Liver (tissue), 7 donors: ENCODE measurements at regions not wholly inside any gene's neighbourhood (a gene's known extent, or its start where the extent isn't known, plus 50 kb on each side); places are given as distances from the start of the nearest gene placed in this dataset.

Experiments used
- DNase-seq: peaks from one replicate; pipeline ENCODE4 v3.0.0-alpha.2; 2017; ENCODE audit warnings: low spot score
- H3K27ac ChIP-seq, 2 donors: one replicate each; pipeline ENCODE4 v1.7.0; 2013; ENCODE audit warnings: inconsistent platforms in 2 of 2, low read length in 2 of 2, control low read depth in 1 of 2, low read depth in 1 of 2, mild to moderate bottlenecking in 1 of 2
- H3K27me3 ChIP-seq, 4 donors: one replicate each; pipeline versions ENCODE4 v1.6.1 to v1.7.0; 2013; ENCODE audit warnings: low read length in 3 of 4, inconsistent platforms in 1 of 4, mild to moderate bottlenecking in 1 of 4, moderate library complexity in 1 of 4; ENCODE audit not compliant: control insufficient read depth in 4 of 4, insufficient read depth in 4 of 4
- H3K36me3 ChIP-seq, 4 donors: one replicate each; pipeline versions ENCODE4 v1.6.1 to v1.7.0; 2013; ENCODE audit warnings: low read length in 3 of 4, mild to moderate bottlenecking in 3 of 4, low read depth in 1 of 4, moderate library complexity in 1 of 4; ENCODE audit not compliant: control insufficient read depth in 4 of 4, insufficient read depth in 3 of 4
- H3K4me1 ChIP-seq, 4 donors: one replicate each; pipeline versions ENCODE4 v1.6.1 to v1.7.0; 2013; ENCODE audit warnings: low read length in 3 of 4, mild to moderate bottlenecking in 3 of 4, moderate library complexity in 1 of 4; ENCODE audit not compliant: control insufficient read depth in 4 of 4, insufficient read depth in 4 of 4
- H3K4me3 ChIP-seq, 3 donors: one replicate each; pipeline versions ENCODE4 v1.6.1 to v1.7.0; 2013; ENCODE audit warnings: low read length in 3 of 3, control low read depth in 1 of 3, low read depth in 1 of 3, mild to moderate bottlenecking in 1 of 3
- H3K9ac ChIP-seq, 2 donors: one replicate each; pipeline ENCODE4 v1.7.0; 2013; ENCODE audit warnings: low read length in 2 of 2, mild to moderate bottlenecking in 2 of 2, moderate library complexity in 2 of 2, control low read depth in 1 of 2, low read depth in 1 of 2
- H3K9me3 ChIP-seq, 4 donors: one replicate each; pipeline versions ENCODE4 v1.6.1 to v1.7.0; 2013; ENCODE audit warnings: low read length in 3 of 4; ENCODE audit not compliant: control insufficient read depth in 4 of 4
- FOXA1 ChIP-seq: IDR thresholded peaks from 2 replicates; pipeline ENCODE4 v1.6.1; 2016; ENCODE audit warnings: antibody characterized with exemption
- FOXA2 ChIP-seq: IDR thresholded peaks from 2 replicates; pipeline ENCODE4 v1.6.1; 2016; ENCODE audit warnings: antibody characterized with exemption
- GABPA ChIP-seq, 2 donors: IDR thresholded peaks in 1 of 2; conservative IDR thresholded peaks in 1 of 2; 2 replicates each; pipeline ENCODE4 v1.6.1; 2016; ENCODE audit warnings: antibody characterized with exemption in 2 of 2, mild to moderate bottlenecking in 1 of 2, moderate library complexity in 1 of 2
- HNF4A ChIP-seq, 2 donors: conservative IDR thresholded peaks; 2 replicates each; pipeline ENCODE4 v1.6.1; 2016; ENCODE audit warnings: antibody characterized with exemption in 2 of 2, mild to moderate bottlenecking in 2 of 2
- HNF4G ChIP-seq: IDR thresholded peaks from 2 replicates; pipeline ENCODE4 v1.6.1; 2016; ENCODE audit warnings: antibody characterized with exemption
- JUND ChIP-seq, 2 donors: IDR thresholded peaks; 2 replicates each; pipeline ENCODE4 v1.6.1; 2016; ENCODE audit warnings: antibody characterized with exemption in 2 of 2
- NR2F2 ChIP-seq: IDR thresholded peaks from 2 replicates; pipeline ENCODE4 v1.6.1; 2016; ENCODE audit warnings: antibody characterized with exemption
- RAD21 ChIP-seq, 2 donors: IDR thresholded peaks; 2 replicates each; pipeline ENCODE4 v1.6.1; 2016; ENCODE audit warnings: antibody characterized with exemption in 2 of 2, mild to moderate bottlenecking in 2 of 2
- RXRA ChIP-seq, 2 donors: IDR thresholded peaks; 2 replicates each; pipeline ENCODE4 v1.6.1; 2017 to 2018; ENCODE audit warnings: antibody characterized with exemption in 2 of 2, mild to moderate bottlenecking in 1 of 2
- SP1 ChIP-seq: IDR thresholded peaks from 2 replicates; pipeline ENCODE4 v1.6.1; 2018; ENCODE audit warnings: antibody characterized with exemption, mild to moderate bottlenecking
- TAF1 ChIP-seq: conservative IDR thresholded peaks from 2 replicates; pipeline ENCODE4 v1.6.1; 2016; ENCODE audit warnings: antibody characterized with exemption, mild to moderate bottlenecking
- YY1 ChIP-seq: IDR thresholded peaks from 2 replicates; pipeline ENCODE4 v1.6.1; 2016; ENCODE audit warnings: antibody characterized with exemption, mild to moderate bottlenecking
- WGBS: extraction: QIAGEN DNeasy Blood & Tissue Kit; methylation state at CpG from one replicate; pipeline ENCODE4 v1.1.7; 2013; 5-methylcytosine and 5-hydroxymethylcytosine counted together
- TF ChIP-seq, protein P1 (sequence below): IDR thresholded peaks from 2 replicates; pipeline ENCODE4 v1.6.1; 2016; ENCODE audit warnings: antibody characterized with exemption, mild to moderate bottlenecking
- TF ChIP-seq, protein P2 (sequence below): IDR thresholded peaks from 2 replicates; pipeline ENCODE4 v1.6.1; 2016; ENCODE audit warnings: antibody characterized with exemption
- TF ChIP-seq, protein P3 (sequence below): IDR thresholded peaks from 2 replicates; pipeline ENCODE4 v1.6.1; 2016; ENCODE audit warnings: antibody characterized with exemption
- TF ChIP-seq, protein P4 (sequence below): IDR thresholded peaks from 2 replicates; pipeline ENCODE4 v1.6.1; 2016; ENCODE audit warnings: antibody characterized with exemption
- donor health status: healthy.
- donor health status: healthy.
- donor health status: healthy.
- donor health status: healthy.

GRCh38 chr10:131656009-131656408, 244.8 kb upstream of the PPP2R2D start:
- H3K4me1 ChIP-seq: peaks cover 0 to 11% (median 0%) of the 10 kb centered on the region in 4 donors
- 89% methylated on average over 7 of the region's 7 CpGs for WGBS
- H3K36me3 ChIP-seq: no peaks in the 10 kb centered on the region
- TF ChIP-seq, protein P1, sequence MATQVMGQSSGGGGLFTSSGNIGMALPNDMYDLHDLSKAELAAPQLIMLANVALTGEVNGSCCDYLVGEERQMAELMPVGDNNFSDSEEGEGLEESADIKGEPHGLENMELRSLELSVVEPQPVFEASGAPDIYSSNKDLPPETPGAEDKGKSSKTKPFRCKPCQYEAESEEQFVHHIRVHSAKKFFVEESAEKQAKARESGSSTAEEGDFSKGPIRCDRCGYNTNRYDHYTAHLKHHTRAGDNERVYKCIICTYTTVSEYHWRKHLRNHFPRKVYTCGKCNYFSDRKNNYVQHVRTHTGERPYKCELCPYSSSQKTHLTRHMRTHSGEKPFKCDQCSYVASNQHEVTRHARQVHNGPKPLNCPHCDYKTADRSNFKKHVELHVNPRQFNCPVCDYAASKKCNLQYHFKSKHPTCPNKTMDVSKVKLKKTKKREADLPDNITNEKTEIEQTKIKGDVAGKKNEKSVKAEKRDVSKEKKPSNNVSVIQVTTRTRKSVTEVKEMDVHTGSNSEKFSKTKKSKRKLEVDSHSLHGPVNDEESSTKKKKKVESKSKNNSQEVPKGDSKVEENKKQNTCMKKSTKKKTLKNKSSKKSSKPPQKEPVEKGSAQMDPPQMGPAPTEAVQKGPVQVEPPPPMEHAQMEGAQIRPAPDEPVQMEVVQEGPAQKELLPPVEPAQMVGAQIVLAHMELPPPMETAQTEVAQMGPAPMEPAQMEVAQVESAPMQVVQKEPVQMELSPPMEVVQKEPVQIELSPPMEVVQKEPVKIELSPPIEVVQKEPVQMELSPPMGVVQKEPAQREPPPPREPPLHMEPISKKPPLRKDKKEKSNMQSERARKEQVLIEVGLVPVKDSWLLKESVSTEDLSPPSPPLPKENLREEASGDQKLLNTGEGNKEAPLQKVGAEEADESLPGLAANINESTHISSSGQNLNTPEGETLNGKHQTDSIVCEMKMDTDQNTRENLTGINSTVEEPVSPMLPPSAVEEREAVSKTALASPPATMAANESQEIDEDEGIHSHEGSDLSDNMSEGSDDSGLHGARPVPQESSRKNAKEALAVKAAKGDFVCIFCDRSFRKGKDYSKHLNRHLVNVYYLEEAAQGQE: no peak
- TF ChIP-seq FOXA1: no peak
- no peak for TF ChIP-seq YY1
- no peak for TF ChIP-seq JUND (IDR thresholded peaks at IDR 0.05)
- TF ChIP-seq HNF4G: no peak
- TF ChIP-seq, protein P2, sequence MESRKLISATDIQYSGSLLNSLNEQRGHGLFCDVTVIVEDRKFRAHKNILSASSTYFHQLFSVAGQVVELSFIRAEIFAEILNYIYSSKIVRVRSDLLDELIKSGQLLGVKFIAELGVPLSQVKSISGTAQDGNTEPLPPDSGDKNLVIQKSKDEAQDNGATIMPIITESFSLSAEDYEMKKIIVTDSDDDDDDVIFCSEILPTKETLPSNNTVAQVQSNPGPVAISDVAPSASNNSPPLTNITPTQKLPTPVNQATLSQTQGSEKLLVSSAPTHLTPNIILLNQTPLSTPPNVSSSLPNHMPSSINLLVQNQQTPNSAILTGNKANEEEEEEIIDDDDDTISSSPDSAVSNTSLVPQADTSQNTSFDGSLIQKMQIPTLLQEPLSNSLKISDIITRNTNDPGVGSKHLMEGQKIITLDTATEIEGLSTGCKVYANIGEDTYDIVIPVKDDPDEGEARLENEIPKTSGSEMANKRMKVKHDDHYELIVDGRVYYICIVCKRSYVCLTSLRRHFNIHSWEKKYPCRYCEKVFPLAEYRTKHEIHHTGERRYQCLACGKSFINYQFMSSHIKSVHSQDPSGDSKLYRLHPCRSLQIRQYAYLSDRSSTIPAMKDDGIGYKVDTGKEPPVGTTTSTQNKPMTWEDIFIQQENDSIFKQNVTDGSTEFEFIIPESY: no peak
- TF ChIP-seq GABPA (IDR thresholded peaks at IDR 0.05 in 1 of 2, conservative IDR thresholded peaks at IDR 0.05 in 1 of 2): no peak
- TF ChIP-seq HNF4A (conservative IDR thresholded peaks at IDR 0.05): no peak
- no peak for TF ChIP-seq RXRA (IDR thresholded peaks at IDR 0.05)
- no peak for TF ChIP-seq FOXA2
- TF ChIP-seq TAF1: no peak
- TF ChIP-seq SP1: no peak
- TF ChIP-seq, protein P3, sequence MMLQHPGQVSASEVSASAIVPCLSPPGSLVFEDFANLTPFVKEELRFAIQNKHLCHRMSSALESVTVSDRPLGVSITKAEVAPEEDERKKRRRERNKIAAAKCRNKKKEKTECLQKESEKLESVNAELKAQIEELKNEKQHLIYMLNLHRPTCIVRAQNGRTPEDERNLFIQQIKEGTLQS: no peak
- TF ChIP-seq, protein P4, sequence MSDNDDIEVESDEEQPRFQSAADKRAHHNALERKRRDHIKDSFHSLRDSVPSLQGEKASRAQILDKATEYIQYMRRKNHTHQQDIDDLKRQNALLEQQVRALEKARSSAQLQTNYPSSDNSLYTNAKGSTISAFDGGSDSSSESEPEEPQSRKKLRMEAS: no peak
- TF ChIP-seq NR2F2: no peak
- H3K9ac ChIP-seq: no peak overlapping the region
- H3K27ac ChIP-seq: no peak overlapping the region
- DNase-seq: no peak
- no peak overlapping the region for H3K4me3 ChIP-seq
- no peaks in the 10 kb centered on the region for H3K27me3 ChIP-seq
- H3K9me3 ChIP-seq: peaks cover 0 to 8% (median under 1%) of the 10 kb centered on the region in 4 donors

GRCh38 chr10:131656431-131656841, 244.4 kb upstream of the PPP2R2D start:
- no peak for DNase-seq
- Histone ChIP-seq H3K27ac (no peak overlapping the region), H3K4me3 (no peak overlapping the region), H3K36me3 (no peaks in the 10 kb centered on the region), H3K9me3 (peaks cover 0 to 8% (median under 1%) of the 10 kb centered on the region in 4 donors), H3K4me1 (peaks cover 0 to 11% (median 0%) of the 10 kb centered on the region in 4 donors), H3K9ac (no peak overlapping the region), H3K27me3 (no peaks in the 10 kb centered on the region)
- TF ChIP-seq RXRA (IDR thresholded peaks at IDR 0.05) (no peak), RAD21 (IDR thresholded peaks at IDR 0.05) (no peak), HNF4G (no peak)
- 89% methylated on average over 9 of the region's 9 CpGs for WGBS
